ENCODE measurements at regions not wholly inside any gene's neighbourhood (a gene's known extent, or its start where the extent isn't known, plus 50 kb on each side); places are given as distances from the start of the nearest gene placed in this dataset.
A peak's percentile ranks its signal among the peaks of the same experiment; 100 is the strongest.
"Not testable (repeated sequence)": the region's sequence is repeated elsewhere in the genome, so short reads cannot be mapped to it uniquely, and the experiment has no call there.

- H3K4me3 ChIP-seq = no peak overlapping the region
- no peaks in the 10 kb centered on the region for H3K27me3 ChIP-seq
- WGBS, 3 donors = 94 to 99% (median 95%) methylated on average over 3 of the region's 3 CpGs
- H3K36me3 ChIP-seq = no peaks in the 10 kb centered on the region
- intact Hi-C loops (cut with DNase I) = no loop called here
- TF ChIP-seq POLR2A (IDR thresholded peaks at IDR 0.05) (no peak), CTCF (IDR thresholded peaks at IDR 0.05) (no peak)
- DNase-seq = no peak
- no peaks in the 10 kb centered on the region for H3K9me3 ChIP-seq
- no peak overlapping the region for H3K27ac ChIP-seq
- H3K4me1 ChIP-seq (ENCODE audit: insufficient read depth) = no peaks in the 10 kb centered on the region
Observed at GRCh38 chr2:144621266-144621665, 101.3 kb upstream of the ZEB2 start.

- 61 to 64% (median 62%) methylated on average over 3 of the region's 3 CpGs for WGBS, 3 donors
- intact Hi-C loops (cut with DNase I) = no loop called here
- no peak overlapping the region for H3K4me3 ChIP-seq
- H3K36me3 ChIP-seq = no peaks in the 10 kb centered on the region
- no peak for DNase-seq
- no peak overlapping the region for H3K27ac ChIP-seq
- no peaks in the 10 kb centered on the region for H3K27me3 ChIP-seq
- TF ChIP-seq CTCF (IDR thresholded peaks at IDR 0.05) (no peak), EP300 (IDR thresholded peaks at IDR 0.05) (no peak), POLR2A (IDR thresholded peaks at IDR 0.05) (no peak)
- H3K9me3 ChIP-seq = no peaks in the 10 kb centered on the region
- no peaks in the 10 kb centered on the region for H3K4me1 ChIP-seq (ENCODE audit: insufficient read depth)
Observed at GRCh38 chr2:144619760-144620159, 99.8 kb upstream of the ZEB2 start.

- 97 to 98% (median 98%) methylated on average over 6 of the region's 6 CpGs for WGBS, 3 donors
- H3K4me3 ChIP-seq; H3K36me3 ChIP-seq; H3K27me3 ChIP-seq; intact Hi-C loops (cut with DNase I); H3K4me1 ChIP-seq (ENCODE audit: insufficient read depth); DNase-seq; H3K27ac ChIP-seq; H3K9me3 ChIP-seq: not testable (repeated sequence)
Observed at GRCh38 chr2:144617171-144617570, 97.3 kb upstream of the ZEB2 start.

- intact Hi-C loops (cut with DNase I) = no loop called here
- Histone ChIP-seq H3K27me3 (no peaks in the 10 kb centered on the region), H3K36me3 (no peaks in the 10 kb centered on the region), H3K9me3 (no peaks in the 10 kb centered on the region), H3K4me1 (ENCODE audit: insufficient read depth) (no peaks in the 10 kb centered on the region), H3K27ac (no peak overlapping the region), H3K4me3 (no peak overlapping the region)
- no peak for TF ChIP-seq POLR2A (IDR thresholded peaks at IDR 0.05)
- DNase-seq = no peak
- 11 to 18% (median 14%) methylated on average over 5 of the region's 5 CpGs for WGBS, 3 donors
Observed at GRCh38 chr2:144615866-144616565, 96.1 kb upstream of the ZEB2 start.

GRCh38 chr2:144607891-144608521 is 88.1 kb upstream of the ZEB2 start:
- 15 to 34% (median 18%) methylated on average over 7 of the region's 7 CpGs for WGBS, 3 donors
- intact Hi-C loops (cut with DNase I) = no loop called here
- H3K27ac ChIP-seq = no peak overlapping the region
- H3K4me3 ChIP-seq = no peak overlapping the region
- peak in 1 of 5 donors; percentile 20 for DNase-seq
- no peaks in the 10 kb centered on the region for H3K4me1 ChIP-seq (ENCODE audit: insufficient read depth)
- H3K36me3 ChIP-seq = no peaks in the 10 kb centered on the region
- no peaks in the 10 kb centered on the region for H3K27me3 ChIP-seq
- no peaks in the 10 kb centered on the region for H3K9me3 ChIP-seq
- TF ChIP-seq POLR2A (IDR thresholded peaks at IDR 0.05) (no peak), EP300 (IDR thresholded peaks at IDR 0.05) (no peak), CTCF (IDR thresholded peaks at IDR 0.05) (no peak)
